ENCODE measurements at regions not wholly inside any gene's neighbourhood (a gene's known extent, or its start where the extent isn't known, plus 50 kb on each side); places are given as distances from the start of the nearest gene placed in this dataset.

DNA sequence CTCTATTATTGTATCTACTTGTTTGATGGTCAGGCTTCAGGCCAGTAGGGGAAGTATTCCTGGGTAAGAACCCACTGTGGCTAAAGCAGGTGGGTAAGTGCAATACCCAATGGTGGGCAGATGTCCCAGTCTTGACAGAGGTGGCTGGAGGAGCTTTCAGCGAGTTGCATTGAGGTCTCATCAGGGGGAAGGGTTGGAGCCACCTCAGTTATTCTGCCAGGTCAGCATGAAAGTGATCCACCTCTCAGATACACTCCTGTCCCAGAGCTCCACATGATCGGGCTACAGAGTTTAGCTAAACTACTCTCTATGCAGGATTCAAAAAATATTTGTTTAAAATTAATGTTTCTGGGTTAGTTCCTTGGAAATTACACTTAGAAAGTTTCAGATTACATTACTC is 95.8 kb upstream of the WNT7A start:
- TF ChIP-seq TAF1 (IDR thresholded peaks at IDR 0.05; ENCODE audit: low read depth, low read length) (no peak), POLR2A (IDR thresholded peaks at IDR 0.05; ENCODE audit: low read depth, low read length) (no peak)
